Activated CD4-positive, alpha-beta T cell treated with anti-CD3 and anti-CD28 coated beads, Interleukin-2, amount 50 U/mL, for 16 hours (primary cell): ENCODE measurements at regions not wholly inside any gene's neighbourhood (a gene's known extent, or its start where the extent isn't known, plus 50 kb on each side); places are given as distances from the start of the nearest gene placed in this dataset.

Experiments
- DNase-seq: peaks from one replicate; pipeline ENCODE4 v3.0.0-alpha.2; 2020

- DNase-seq: no peak
Observed at GRCh38 chr5:44652674-44653073, 156.1 kb upstream of the MRPS30 start.

GRCh38 chr5:44646016-44646415, 162.7 kb upstream of the MRPS30 start:
- no peak for DNase-seq

- no peak for DNase-seq
Observed at GRCh38 chr5:44645502-44645901, 163.2 kb upstream of the MRPS30 start.

- no peak for DNase-seq
Observed at GRCh38 chr5:44644628-44645027, 164.1 kb upstream of the MRPS30 start.

- DNase-seq: no peak
Observed at GRCh38 chr5:44641820-44642219, 166.9 kb upstream of the MRPS30 start.

- DNase-seq: no peak
Observed at GRCh38 chr5:44640945-44641456, 167.7 kb upstream of the MRPS30 start.

GRCh38 chr5:44637916-44638869, 170.6 kb upstream of the MRPS30 start:
- DNase-seq: no peak

GRCh38 chr5:44632344-44632743, 176.4 kb upstream of the MRPS30 start:
- DNase-seq: no peak

GRCh38 chr5:44626846-44627245, 181.9 kb upstream of the MRPS30 start:
- DNase-seq: no peak

- no peak for DNase-seq
Observed at GRCh38 chr5:44622331-44622730, 186.4 kb upstream of the MRPS30 start.

- DNase-seq: no peak
Observed at GRCh38 chr5:44619875-44620610, 188.7 kb upstream of the MRPS30 start.

GRCh38 chr5:44614845-44615244, 193.9 kb upstream of the MRPS30 start:
- DNase-seq: no peak

GRCh38 chr5:44613936-44614335, 194.8 kb upstream of the MRPS30 start:
- no peak for DNase-seq

- DNase-seq: no peak
Observed at GRCh38 chr5:44605926-44606325, 202.8 kb upstream of the MRPS30 start.

GRCh38 chr5:44603496-44604272, 205.1 kb upstream of the MRPS30 start:
- DNase-seq: no peak

GRCh38 chr5:44574678-44575077, 185.5 kb upstream of the FGF10 start:
- DNase-seq: no peak

GRCh38 chr5:44568519-44568918, 179.3 kb upstream of the FGF10 start:
- no peak for DNase-seq

- no peak for DNase-seq
Observed at GRCh38 chr5:44565902-44566301, 176.7 kb upstream of the FGF10 start.

- DNase-seq: no peak
Observed at GRCh38 chr5:44565360-44565759, 176.1 kb upstream of the FGF10 start.

- no peak for DNase-seq
Observed at GRCh38 chr5:44546286-44546685, 157.1 kb upstream of the FGF10 start.

- DNase-seq: no peak
Observed at GRCh38 chr5:44543511-44543910, 154.3 kb upstream of the FGF10 start.

GRCh38 chr5:44542470-44542869, 153.2 kb upstream of the FGF10 start:
- no peak for DNase-seq

- DNase-seq: no peak
Observed at GRCh38 chr5:44539602-44539919, 150.3 kb upstream of the FGF10 start.
